GM23338 (cell line): ENCODE measurements at regions not wholly inside any gene's neighbourhood (a gene's known extent, or its start where the extent isn't known, plus 50 kb on each side); places are given as distances from the start of the nearest gene placed in this dataset.

Experiments
- ATAC-seq: fragments of 200-7000 bp; cut with Tn5 transposase; 3 replicates; pipeline ENCODE4 v1.9.1; 2020
- DNase-seq: peaks from one replicate; pipeline ENCODE4 v3.0.0-alpha.2; 2015; ENCODE audit warnings: low spot score
- H2AFZ ChIP-seq: fragments of 200-600 bp; sonication (generic); 2 replicates; pipeline ENCODE4 v1.8.0; 2016; ENCODE audit warnings: antibody characterized with exemption, mild to moderate bottlenecking, moderate library complexity
- H3F3A ChIP-seq: fragments of 200-600 bp; sonication (generic); replicated peaks from 2 replicates; pipeline ENCODE4 v1.8.0; 2017; ENCODE audit warnings: antibody characterized with exemption, mixed run types, low read depth
- H3K27ac ChIP-seq: fragments of 200-600 bp; sonication (generic); 2 replicates; pipeline ENCODE4 v1.6.1; 2016; ENCODE audit warnings: low read depth
- H3K27me3 ChIP-seq: fragments of 200-600 bp; sonication (generic); 2 replicates; pipeline ENCODE4 v1.8.0; 2016; ENCODE audit warnings: mild to moderate bottlenecking, mixed run types, moderate library complexity; ENCODE audit not compliant: insufficient read depth
- H3K36me3 ChIP-seq: fragments of 200-600 bp; sonication (generic); 2 replicates; pipeline ENCODE4 v1.8.0; 2016; ENCODE audit warnings: mild to moderate bottlenecking; ENCODE audit not compliant: insufficient read depth
- H3K4me1 ChIP-seq: fragments of 200-600 bp; sonication (generic); 2 replicates; pipeline ENCODE4 v1.8.0; 2016; ENCODE audit warnings: mild to moderate bottlenecking, moderate library complexity; ENCODE audit not compliant: insufficient read depth
- H3K4me2 ChIP-seq: fragments of 200-600 bp; sonication (generic); 2 replicates; pipeline ENCODE4 v1.7.1; 2017; ENCODE audit warnings: mixed run types
- H3K4me3 ChIP-seq: fragments of 200-600 bp; sonication (generic); 2 replicates; pipeline ENCODE4 v1.6.1; 2016; ENCODE audit warnings: mixed run types
- H3K79me2 ChIP-seq: fragments of 200-600 bp; sonication (generic); replicated peaks from 2 replicates; pipeline ENCODE4 v1.8.0; 2017; ENCODE audit warnings: mild to moderate bottlenecking; ENCODE audit not compliant: insufficient read depth
- H3K9me2 ChIP-seq: fragments of 200-600 bp; sonication (generic); 2 replicates; pipeline ENCODE4 v1.8.0; 2017; ENCODE audit not compliant: insufficient read depth
- H4K20me1 ChIP-seq: fragments of 200-600 bp; sonication (generic); replicated peaks from 2 replicates; pipeline ENCODE4 v1.8.0; 2017; ENCODE audit warnings: mild to moderate bottlenecking; ENCODE audit not compliant: insufficient read depth
- H3K27ac Mint-ChIP-seq: 2 replicates; pipeline ENCODE4 v1.8.0; 2020; ENCODE audit warnings: inconsistent platforms, mild to moderate bottlenecking, moderate library complexity, mixed read lengths
- H3K27me3 Mint-ChIP-seq: 3 replicates; pipeline ENCODE4 v1.8.0; 2022; ENCODE audit warnings: low read depth, mild to moderate bottlenecking, moderate library complexity, mixed read lengths, inconsistent platforms; ENCODE audit not compliant: insufficient read depth, poor library complexity
- H3K36me3 Mint-ChIP-seq: 3 replicates; pipeline ENCODE4 v1.8.0; 2021; ENCODE audit warnings: low read depth, mild to moderate bottlenecking, inconsistent platforms, moderate library complexity, mixed read lengths
- H3K4me1 Mint-ChIP-seq: 3 replicates; pipeline ENCODE4 v1.8.0; 2020; ENCODE audit warnings: mild to moderate bottlenecking, inconsistent platforms, mixed read lengths
- H3K4me3 Mint-ChIP-seq: 3 replicates; pipeline ENCODE4 v1.8.0; 2021; ENCODE audit warnings: moderate library complexity, mild to moderate bottlenecking, inconsistent platforms, mixed read lengths
- H3K9me3 Mint-ChIP-seq: 3 replicates; pipeline ENCODE4 v1.8.0; 2020; ENCODE audit warnings: moderate library complexity, mild to moderate bottlenecking, inconsistent platforms, mixed read lengths
- CREB1 ChIP-seq: fragments of 250-450 bp; sonication (Bioruptor Pico); IDR thresholded peaks from 2 replicates; pipeline ENCODE4 v1.5.0; 2020; ENCODE audit warnings: low read depth, mild to moderate bottlenecking, moderate library complexity
- ETS1 ChIP-seq: IDR thresholded peaks from 2 replicates; pipeline ENCODE4 v1.6.1; 2016; ENCODE audit warnings: antibody characterized with exemption
- EZH2 ChIP-seq: fragments of 200-600 bp; sonication (generic); IDR thresholded peaks from one replicate; pipeline ENCODE4 v1.8.0; 2017; ENCODE audit warnings: antibody characterized with exemption, mild to moderate bottlenecking, low read depth; ENCODE audit not compliant: unreplicated experiment
- JUNB ChIP-seq: IDR thresholded peaks from one replicate; pipeline ENCODE4 v1.6.1; 2016; ENCODE audit warnings: antibody characterized with exemption; ENCODE audit not compliant: unreplicated experiment
- REST ChIP-seq: IDR thresholded peaks from one replicate; pipeline ENCODE4 v1.6.1; 2018; ENCODE audit warnings: antibody characterized with exemption; ENCODE audit not compliant: unreplicated experiment
- STAT1 ChIP-seq: IDR thresholded peaks from one replicate; pipeline ENCODE4 v1.6.1; 2016; ENCODE audit warnings: antibody characterized with exemption; ENCODE audit not compliant: unreplicated experiment
- ZNF331 ChIP-seq: fragments of 250-450 bp; sonication (Bioruptor Pico); IDR thresholded peaks from 2 replicates; pipeline ENCODE4 v1.5.0; 2020; ENCODE audit warnings: low read depth, mild to moderate bottlenecking, moderate library complexity
- ZNF462 ChIP-seq: fragments of 250-450 bp; sonication (Bioruptor Pico); IDR thresholded peaks from 2 replicates; pipeline ENCODE4 v1.5.0; 2020; ENCODE audit warnings: mild to moderate bottlenecking, moderate library complexity

GRCh38 chr3:110851736-110852135, 219.9 kb upstream of the NECTIN3 start:
- H4K20me1 ChIP-seq, result no peaks in the 10 kb centered on the region
- H3F3A ChIP-seq, result no peaks in the 10 kb centered on the region
- no peak overlapping the region for H3K27ac ChIP-seq
- TF ChIP-seq ZNF331 (no peak), CREB1 (CRISPR knock-in tag) (no peak), REST (no peak), STAT1 (no peak), JUNB (no peak)
- Mint-ChIP-seq H3K27ac (no peak overlapping the region), H3K4me3 (no peak overlapping the region), H3K36me3 (no peaks in the 10 kb centered on the region), H3K4me1 (no peaks in the 10 kb centered on the region), H3K9me3 (no peaks in the 10 kb centered on the region), H3K27me3 (no peaks in the 10 kb centered on the region)
- no peak for DNase-seq
- no peak overlapping the region for H2AFZ ChIP-seq
- no peaks in the 10 kb centered on the region for H3K4me1 ChIP-seq
- H3K4me3 ChIP-seq, result no peak overlapping the region
- no peaks in the 10 kb centered on the region for H3K36me3 ChIP-seq
- H3K9me2 ChIP-seq, result peaks cover 10% of the 10 kb centered on the region
- H3K79me2 ChIP-seq, result no peaks in the 10 kb centered on the region
- no peak overlapping the region for H3K4me2 ChIP-seq
- ATAC-seq, result no peak
- H3K27me3 ChIP-seq, result no peaks in the 10 kb centered on the region

GRCh38 chr3:110855207-110855606, 216.4 kb upstream of the NECTIN3 start:
- H3K4me1 Mint-ChIP-seq, result no peaks in the 10 kb centered on the region
- no peaks in the 10 kb centered on the region for H3F3A ChIP-seq
- peaks cover 10% of the 10 kb centered on the region for H3K9me2 ChIP-seq
- H2AFZ ChIP-seq, result no peak overlapping the region
- H3K36me3 Mint-ChIP-seq, result no peaks in the 10 kb centered on the region
- ATAC-seq (no peak), DNase-seq (no peak)
- H4K20me1 ChIP-seq, result no peaks in the 10 kb centered on the region
- no peaks in the 10 kb centered on the region for H3K9me3 Mint-ChIP-seq
- no peaks in the 10 kb centered on the region for H3K4me1 ChIP-seq
- H3K27me3 ChIP-seq, result no peaks in the 10 kb centered on the region
- no peak overlapping the region for H3K4me2 ChIP-seq
- no peak overlapping the region for H3K27ac Mint-ChIP-seq
- H3K36me3 ChIP-seq, result no peaks in the 10 kb centered on the region
- H3K4me3 ChIP-seq, result no peak overlapping the region
- no peaks in the 10 kb centered on the region for H3K27me3 Mint-ChIP-seq
- H3K79me2 ChIP-seq, result no peaks in the 10 kb centered on the region
- H3K27ac ChIP-seq, result no peak overlapping the region
- no peak overlapping the region for H3K4me3 Mint-ChIP-seq
- no peak for TF ChIP-seq ETS1
- TF ChIP-seq ZNF462 (CRISPR knock-in tag), result no peak
- no peak for TF ChIP-seq REST
- TF ChIP-seq EZH2, result no peak
